K562 (cell line): ENCODE measurements at regions not wholly inside any gene's neighbourhood (a gene's known extent, or its start where the extent isn't known, plus 50 kb on each side); places are given as distances from the start of the nearest gene placed in this dataset.

ENCODE experiments used
- ATAC-seq: fragments of 200-7000 bp; cut with Tn5 transposase; 3 replicates; pipeline ENCODE4 v1.9.1; 2020; ENCODE audit warnings: moderate library complexity
- BruUV-seq: library from RNA; stranded (reverse); fragments of 400-500 nt; replicated peaks from 2 replicates; lab custom pipeline; 2021; lab: Mats Ljungman, UMichigan
- CTCF ChIA-PET: fragments of 300-600 bp; formaldehyde crosslinking; extraction: SDS; loops from one replicate; lab custom pipeline; 2021; ENCODE audit warnings: low intra/inter-chr PET ratio; lab: Yijun Ruan, JAX
- POLR2A ChIA-PET: fragments of 300-600, 350-650 bp; sonication (Branson Sonifier 250); formaldehyde crosslinking; extraction: SDS; loops from one replicate; lab custom pipeline; 2021; ENCODE audit warnings: antibody characterized with exemption, inconsistent platforms; lab: Yijun Ruan, JAX
- DNase-seq, 4 experiments: peaks; one replicate each; pipeline versions ENCODE4 v3.0.0 to v3.0.0-alpha.2; 2011 to 2018; ENCODE audit warnings: low spot score in 3 of 4, mixed read lengths in 3 of 4; ENCODE audit errors: extremely low read depth in 1 of 4
- FAIRE-seq: peaks from 2 replicates; lab custom pipeline; 2011; peaks lifted over from hg19 to GRCh38; lab: Jason Lieb, UNC
- H2AFZ ChIP-seq: 2 replicates; pipeline ENCODE4 v1.6.0; 2011; ENCODE audit warnings: low read depth, low read length, control low read depth, inconsistent platforms
- H3K27ac ChIP-seq: fragments of 200-600 bp; 3 replicates; pipeline ENCODE4 v1.8.0; 2011; ENCODE audit warnings: low read depth, mild to moderate bottlenecking, control low read depth, inconsistent platforms, low read length, moderate library complexity, mixed read lengths; ENCODE audit errors: extremely low read depth
- H3K27me3 ChIP-seq, 2 experiments: fragments of 300-600 bp in 1 of 2; 2 replicates in 1 of 2; 3 replicates in 1 of 2; pipeline versions ENCODE4 v1.6.0 to v1.8.0; 2011; ENCODE audit warnings: inconsistent platforms in 2 of 2, low read length in 2 of 2, mild to moderate bottlenecking in 1 of 2, mixed read lengths in 1 of 2, moderate library complexity in 1 of 2; ENCODE audit not compliant: control insufficient read depth in 2 of 2, insufficient read depth in 2 of 2
- H3K36me3 ChIP-seq: fragments of 300-600 bp; 3 replicates; pipeline ENCODE4 v1.8.0; 2011; ENCODE audit warnings: mild to moderate bottlenecking, low read length, inconsistent platforms; ENCODE audit not compliant: control insufficient read depth, insufficient read depth
- H3K4me1 ChIP-seq, 2 experiments: fragments of 200-600 bp in 1 of 2; replicated peaks in 1 of 2; 2 replicates in 1 of 2; 3 replicates in 1 of 2; pipeline versions ENCODE4 v1.5.1 to v1.8.0; 2011; ENCODE audit warnings: inconsistent platforms in 2 of 2, low read length in 2 of 2, mild to moderate bottlenecking in 1 of 2, mixed read lengths in 1 of 2, moderate library complexity in 1 of 2; ENCODE audit not compliant: control insufficient read depth in 2 of 2, insufficient read depth in 2 of 2
- H3K4me2 ChIP-seq: 2 replicates; pipeline ENCODE4 v1.6.1; 2011; ENCODE audit warnings: low read length, control low read depth, inconsistent platforms, mixed read lengths; ENCODE audit not compliant: insufficient read depth
- H3K4me3 ChIP-seq: fragments of 200-600 bp; sonication (generic), shearing (Covaris generic); 2 replicates; pipeline ENCODE4 v1.5.1; 2016; ENCODE audit warnings: control low read depth, inconsistent platforms
- H3K79me2 ChIP-seq: fragments of 200-600 bp; 3 replicates; pipeline ENCODE4 v1.8.0; 2011; ENCODE audit warnings: low read length, inconsistent platforms; ENCODE audit not compliant: control insufficient read depth, insufficient read depth
- H3K9ac ChIP-seq, 2 experiments: 2 replicates each; pipeline versions ENCODE4 v1.6.0 to v1.6.1; 2011; ENCODE audit warnings: low read depth in 2 of 2, low read length in 2 of 2, control low read depth in 1 of 2, inconsistent platforms in 1 of 2, mild to moderate bottlenecking in 1 of 2, mixed read lengths in 1 of 2; ENCODE audit not compliant: insufficient read depth in 1 of 2
- H3K9me1 ChIP-seq: one replicate; pipeline ENCODE4 v1.6.0; 2011; ENCODE audit warnings: inconsistent platforms, mild to moderate bottlenecking, low read length, moderate library complexity; ENCODE audit not compliant: control insufficient read depth, insufficient read depth
- H3K9me3 ChIP-seq: replicated peaks from 2 replicates; pipeline ENCODE4 v1.5.1; 2011; ENCODE audit warnings: low read depth, low read length, inconsistent platforms; ENCODE audit not compliant: control insufficient read depth, insufficient read depth
- H4K20me1 ChIP-seq: replicated peaks from 2 replicates; pipeline ENCODE4 v1.6.1; 2011; ENCODE audit warnings: low read length, inconsistent platforms, mixed read lengths; ENCODE audit not compliant: control insufficient read depth, insufficient read depth
- MCM5 ChIP-seq: fragments of 450-650 bp; IDR thresholded peaks from 2 replicates; pipeline ENCODE4 v1.6.1; 2016; ENCODE audit warnings: low read depth
- MEF2D ChIP-seq: conservative IDR thresholded peaks from 2 replicates; pipeline ENCODE4 v1.6.1; 2016; ENCODE audit warnings: low read depth, missing genetic modification characterization, missing compliant biosample characterization
- RBM34 ChIP-seq: fragments of 200-400 bp; formaldehyde crosslinking; IDR thresholded peaks from 2 replicates; pipeline ENCODE4 v1.6.1; 2018; ENCODE audit warnings: low read length, borderline replicate concordance; ENCODE audit not compliant: insufficient read depth
- SUPT5H ChIP-seq: fragments of 450-650 bp; IDR thresholded peaks from 2 replicates; pipeline ENCODE4 v1.6.1; 2016
- TCF3 ChIP-seq: sonication (generic); formaldehyde crosslinking; IDR thresholded peaks from 2 replicates; pipeline ENCODE4 v1.4.0; 2020; ENCODE audit warnings: mild to moderate bottlenecking, missing genetic modification reagents
- XRCC3 ChIP-seq: fragments of 450-650 bp; IDR thresholded peaks from 2 replicates; pipeline ENCODE4 v1.6.1; 2017; ENCODE audit warnings: mild to moderate bottlenecking, moderate library complexity
- WGBS: fragments of 100-300 bp; shearing (Covaris generic); methylation state at CpG from one replicate; pipeline ENCODE4 v1.1.6; 2016; ENCODE audit warnings: low coverage, mixed read lengths; ENCODE audit not compliant: insufficient coverage; ENCODE audit errors: missing lambda C conversion rate; 5-methylcytosine and 5-hydroxymethylcytosine counted together
- in situ Hi-C: fragments of 300-500 bp; cut with MboI; formaldehyde crosslinking; loops from 4 replicates; pipeline ENCODE4 v1.15.0; 2018; ENCODE audit warnings: inconsistent platforms, mixed read lengths
- intact Hi-C: fragments of 100-400 bp; cut with micrococcal nuclease; formaldehyde crosslinking; loops from 2 replicates; pipeline ENCODE4 v1.14.2; 2022
- TF ChIP-seq, protein P1 (sequence below), 2 experiments: fragments of 450-650 bp; IDR thresholded peaks; 2 replicates each; pipeline ENCODE4 v1.6.1; 2016; ENCODE audit warnings: mild to moderate bottlenecking in 2 of 2, borderline replicate concordance in 1 of 2, low read depth in 1 of 2, moderate library complexity in 1 of 2
- TF ChIP-seq, protein P2 (sequence below): fragments of 450-650 bp; IDR thresholded peaks from 2 replicates; pipeline ENCODE4 v1.6.1; 2018; ENCODE audit warnings: mild to moderate bottlenecking, low read depth; ENCODE audit not compliant: partially characterized antibody
- TF ChIP-seq, protein P3 (sequence below): fragments of 450-650 bp; IDR thresholded peaks from 2 replicates; pipeline ENCODE4 v1.7.1; 2018; ENCODE audit warnings: mild to moderate bottlenecking, low read depth; ENCODE audit not compliant: partially characterized antibody

DNA sequence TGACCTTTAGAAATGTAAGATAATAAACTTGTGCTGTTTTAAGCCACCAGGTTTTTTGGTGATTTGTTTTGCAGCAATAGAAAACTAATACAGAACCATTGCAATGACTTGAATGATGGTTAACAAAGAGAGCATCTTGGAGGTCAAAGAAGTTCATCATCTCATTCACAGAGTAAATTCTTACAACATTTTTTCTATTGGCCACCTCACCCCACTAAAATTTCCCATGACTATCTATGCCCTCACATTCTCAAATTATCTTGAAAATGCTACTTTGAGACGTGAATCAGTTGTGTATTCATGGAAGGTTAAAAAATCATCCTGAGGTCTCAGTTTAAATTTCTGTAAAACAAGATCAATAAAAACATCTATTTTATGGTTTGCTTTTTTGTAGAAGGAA, 754.2 kb downstream of the SORCS1 start (continued):
- TF ChIP-seq, protein P1, sequence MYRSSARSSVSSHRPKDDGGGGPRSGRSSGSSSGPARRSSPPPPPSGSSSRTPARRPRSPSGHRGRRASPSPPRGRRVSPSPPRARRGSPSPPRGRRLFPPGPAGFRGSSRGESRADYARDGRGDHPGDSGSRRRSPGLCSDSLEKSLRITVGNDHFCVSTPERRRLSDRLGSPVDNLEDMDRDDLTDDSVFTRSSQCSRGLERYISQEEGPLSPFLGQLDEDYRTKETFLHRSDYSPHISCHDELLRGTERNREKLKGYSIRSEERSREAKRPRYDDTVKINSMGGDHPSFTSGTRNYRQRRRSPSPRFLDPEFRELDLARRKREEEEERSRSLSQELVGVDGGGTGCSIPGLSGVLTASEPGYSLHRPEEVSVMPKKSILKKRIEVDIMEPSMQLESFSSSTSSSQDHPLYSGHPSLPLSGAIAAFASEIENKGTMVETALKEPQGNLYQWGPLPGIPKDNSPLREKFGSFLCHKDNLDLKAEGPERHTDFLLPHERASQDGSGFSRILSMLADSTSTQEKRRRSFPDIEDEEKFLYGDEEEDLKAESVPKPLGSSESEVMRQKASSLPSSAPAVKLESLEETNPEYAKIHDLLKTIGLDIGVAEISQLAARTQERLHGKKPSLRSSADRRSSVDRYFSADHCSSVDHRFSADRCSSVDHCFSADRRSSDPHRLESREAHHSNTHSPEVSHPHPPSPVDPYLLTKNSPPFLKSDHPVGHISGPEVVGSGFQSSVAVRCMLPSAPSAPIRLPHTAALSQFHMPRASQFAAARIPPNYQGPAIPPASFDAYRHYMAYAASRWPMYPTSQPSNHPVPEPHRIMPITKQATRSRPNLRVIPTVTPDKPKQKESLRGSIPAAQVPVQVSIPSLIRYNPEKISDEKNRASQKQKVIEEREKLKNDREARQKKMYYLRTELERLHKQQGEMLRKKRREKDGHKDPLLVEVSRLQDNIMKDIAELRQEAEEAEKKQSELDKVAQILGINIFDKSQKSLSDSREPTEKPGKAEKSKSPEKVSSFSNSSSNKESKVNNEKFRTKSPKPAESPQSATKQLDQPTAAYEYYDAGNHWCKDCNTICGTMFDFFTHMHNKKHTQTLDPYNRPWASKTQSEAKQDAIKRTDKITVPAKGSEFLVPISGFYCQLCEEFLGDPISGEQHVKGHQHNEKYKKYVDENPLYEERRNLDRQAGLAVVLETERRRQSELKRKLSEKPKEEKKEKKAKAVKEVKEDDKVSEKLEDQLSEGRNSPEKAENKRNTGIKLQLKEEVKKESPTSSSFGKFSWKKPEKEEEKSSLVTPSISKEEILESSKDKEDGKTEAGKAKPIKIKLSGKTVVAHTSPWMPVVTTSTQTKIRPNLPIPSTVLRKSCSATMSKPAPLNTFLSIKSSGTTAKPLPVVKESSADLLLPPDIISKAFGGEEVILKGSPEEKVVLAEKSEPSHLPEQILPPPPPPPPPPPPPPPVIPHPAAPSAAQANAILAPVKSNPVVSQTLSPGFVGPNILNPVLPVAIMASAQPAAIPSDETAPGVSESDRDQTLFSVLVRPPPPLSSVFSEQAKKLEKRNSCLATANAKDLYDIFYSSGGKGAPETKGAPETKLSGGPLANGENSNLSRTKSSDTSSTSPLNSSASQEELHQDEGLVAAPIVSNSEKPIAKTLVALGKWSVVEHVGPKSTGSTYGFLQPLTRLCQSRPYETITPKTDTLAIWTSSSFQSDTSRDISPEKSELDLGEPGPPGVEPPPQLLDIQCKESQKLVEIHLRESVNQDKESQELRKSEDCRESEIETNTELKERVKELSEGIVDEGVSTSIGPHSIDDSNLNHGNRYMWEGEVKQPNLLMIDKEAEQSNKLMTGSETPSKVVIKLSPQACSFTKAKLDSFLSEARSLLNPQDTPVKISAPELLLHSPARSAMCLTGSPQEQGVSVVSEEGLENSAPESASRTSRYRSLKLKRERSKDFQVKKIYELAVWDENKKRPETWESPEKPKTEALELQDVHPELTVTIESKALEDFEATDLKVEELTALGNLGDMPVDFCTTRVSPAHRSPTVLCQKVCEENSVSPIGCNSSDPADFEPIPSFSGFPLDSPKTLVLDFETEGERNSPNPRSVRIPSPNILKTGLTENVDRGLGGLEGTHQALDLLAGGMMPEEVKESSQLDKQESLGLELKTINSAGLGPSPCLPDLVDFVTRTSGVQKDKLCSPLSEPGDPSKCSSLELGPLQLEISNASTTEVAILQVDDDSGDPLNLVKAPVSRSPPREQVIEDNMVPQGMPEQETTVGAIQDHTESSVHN (IDR thresholded peaks at IDR 0.05; ENCODE audit: borderline replicate concordance in 1 of 2, low read depth in 1 of 2), result no peak
- TF ChIP-seq TCF3 (CRISPR knock-in tag), result no peak

DNA sequence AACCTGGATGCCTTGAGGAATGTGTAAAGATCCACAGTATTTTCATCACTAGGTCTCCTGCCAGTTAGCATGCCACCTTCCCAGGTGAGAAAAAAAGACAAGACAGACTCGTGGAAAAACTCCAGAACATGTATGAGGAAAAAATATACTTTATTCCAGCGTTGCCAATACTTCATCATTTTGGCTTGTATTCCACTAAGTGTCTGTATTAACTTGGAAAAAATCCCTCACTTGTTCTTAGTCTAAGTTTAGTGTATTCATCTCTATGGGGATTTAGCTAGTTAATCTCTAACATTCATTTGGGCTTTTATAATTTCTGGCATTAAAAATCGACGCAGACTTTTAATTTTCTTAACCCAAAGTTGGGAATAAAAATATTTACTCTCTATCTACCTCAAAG, 759.4 kb downstream of the SORCS1 start:
- H4K20me1 ChIP-seq, result no peaks in the 10 kb centered on the region
- ATAC-seq (no peak), DNase-seq (no peak), FAIRE-seq (no peak)
- intact Hi-C loops (no loop called here), in situ Hi-C loops (no loop called here)
- H3K4me2 ChIP-seq, result no peak overlapping the region
- no peak overlapping the region for H3K27ac ChIP-seq
- no peak overlapping the region for H3K4me3 ChIP-seq
- H3K9ac ChIP-seq, result no peak overlapping the region
- no peaks in the 10 kb centered on the region for H3K9me1 ChIP-seq
- no peaks in the 10 kb centered on the region for H3K4me1 ChIP-seq
- WGBS, result 2% methylated on average over 4 of the region's 4 CpGs
- H3K9me3 ChIP-seq, result no peaks in the 10 kb centered on the region
- H3K36me3 ChIP-seq, result no peaks in the 10 kb centered on the region
- no peaks in the 10 kb centered on the region for H3K79me2 ChIP-seq
- BruUV-seq, result no TSS peak
- no peak overlapping the region for H2AFZ ChIP-seq
- POLR2A ChIA-PET, result no interaction called here
- CTCF ChIA-PET, result no interaction called here
- TF ChIP-seq RBM34 (no peak), MEF2D (tag) (no peak), SUPT5H (no peak), MCM5 (no peak), XRCC3 (no peak)
- TF ChIP-seq, protein P2, sequence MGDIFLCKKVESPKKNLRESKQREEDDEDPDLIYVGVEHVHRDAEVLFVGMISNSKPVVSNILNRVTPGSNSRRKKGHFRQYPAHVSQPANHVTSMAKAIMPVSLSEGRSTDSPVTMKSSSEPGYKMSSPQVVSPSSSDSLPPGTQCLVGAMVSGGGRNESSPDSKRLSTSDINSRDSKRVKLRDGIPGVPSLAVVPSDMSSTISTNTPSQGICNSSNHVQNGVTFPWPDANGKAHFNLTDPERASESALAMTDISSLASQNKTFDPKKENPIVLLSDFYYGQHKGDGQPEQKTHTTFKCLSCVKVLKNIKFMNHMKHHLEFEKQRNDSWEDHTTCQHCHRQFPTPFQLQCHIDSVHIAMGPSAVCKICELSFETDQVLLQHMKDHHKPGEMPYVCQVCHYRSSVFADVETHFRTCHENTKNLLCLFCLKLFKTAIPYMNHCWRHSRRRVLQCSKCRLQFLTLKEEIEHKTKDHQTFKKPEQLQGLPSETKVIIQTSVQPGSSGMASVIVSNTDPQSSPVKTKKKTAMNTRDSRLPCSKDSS, result no peak
- TF ChIP-seq, protein P3, sequence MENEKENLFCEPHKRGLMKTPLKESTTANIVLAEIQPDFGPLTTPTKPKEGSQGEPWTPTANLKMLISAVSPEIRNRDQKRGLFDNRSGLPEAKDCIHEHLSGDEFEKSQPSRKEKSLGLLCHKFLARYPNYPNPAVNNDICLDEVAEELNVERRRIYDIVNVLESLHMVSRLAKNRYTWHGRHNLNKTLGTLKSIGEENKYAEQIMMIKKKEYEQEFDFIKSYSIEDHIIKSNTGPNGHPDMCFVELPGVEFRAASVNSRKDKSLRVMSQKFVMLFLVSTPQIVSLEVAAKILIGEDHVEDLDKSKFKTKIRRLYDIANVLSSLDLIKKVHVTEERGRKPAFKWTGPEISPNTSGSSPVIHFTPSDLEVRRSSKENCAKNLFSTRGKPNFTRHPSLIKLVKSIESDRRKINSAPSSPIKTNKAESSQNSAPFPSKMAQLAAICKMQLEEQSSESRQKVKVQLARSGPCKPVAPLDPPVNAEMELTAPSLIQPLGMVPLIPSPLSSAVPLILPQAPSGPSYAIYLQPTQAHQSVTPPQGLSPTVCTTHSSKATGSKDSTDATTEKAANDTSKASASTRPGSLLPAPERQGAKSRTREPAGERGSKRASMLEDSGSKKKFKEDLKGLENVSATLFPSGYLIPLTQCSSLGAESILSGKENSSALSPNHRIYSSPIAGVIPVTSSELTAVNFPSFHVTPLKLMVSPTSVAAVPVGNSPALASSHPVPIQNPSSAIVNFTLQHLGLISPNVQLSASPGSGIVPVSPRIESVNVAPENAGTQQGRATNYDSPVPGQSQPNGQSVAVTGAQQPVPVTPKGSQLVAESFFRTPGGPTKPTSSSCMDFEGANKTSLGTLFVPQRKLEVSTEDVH, result no peak
- H3K27me3 ChIP-seq, result no peaks in the 10 kb centered on the region
